ENCODE measurements at regions not wholly inside any gene's neighbourhood (a gene's known extent, or its start where the extent isn't known, plus 50 kb on each side); places are given as distances from the start of the nearest gene placed in this dataset.

DNA sequence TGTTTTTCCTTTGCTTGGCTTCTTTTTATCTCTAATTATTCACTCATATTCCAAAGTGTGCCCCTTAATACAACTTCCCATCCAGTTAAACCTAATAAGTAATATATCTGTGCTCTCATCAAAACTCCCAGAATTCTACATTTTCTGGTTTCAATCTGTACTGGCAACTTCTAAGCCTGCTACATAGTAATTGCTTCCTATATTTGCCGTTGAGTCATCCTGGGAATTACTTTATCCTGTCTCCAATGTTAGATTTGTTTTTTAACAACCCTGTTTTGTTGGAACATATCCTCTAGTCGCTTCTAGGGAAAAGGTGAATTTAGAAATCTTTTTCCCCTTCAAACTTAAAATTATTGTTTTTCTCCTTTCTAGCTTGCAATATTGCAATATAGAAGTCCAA lies 620.5 kb upstream of the PKN2 start:
- TF ChIP-seq POLR2A (IDR thresholded peaks at IDR 0.05) (no peak), CTCF (IDR thresholded peaks at IDR 0.05) (no peak), POLR2AphosphoS5 (IDR thresholded peaks at IDR 0.05) (no peak), EP300 (IDR thresholded peaks at IDR 0.05) (no peak)
